ENCODE measurements at regions not wholly inside any gene's neighbourhood (a gene's known extent, or its start where the extent isn't known, plus 50 kb on each side); places are given as distances from the start of the nearest gene placed in this dataset.

GRCh38 chr10:106442223-106442622 lies 722.3 kb downstream of the SORCS1 start:
- TF ChIP-seq, protein P1, sequence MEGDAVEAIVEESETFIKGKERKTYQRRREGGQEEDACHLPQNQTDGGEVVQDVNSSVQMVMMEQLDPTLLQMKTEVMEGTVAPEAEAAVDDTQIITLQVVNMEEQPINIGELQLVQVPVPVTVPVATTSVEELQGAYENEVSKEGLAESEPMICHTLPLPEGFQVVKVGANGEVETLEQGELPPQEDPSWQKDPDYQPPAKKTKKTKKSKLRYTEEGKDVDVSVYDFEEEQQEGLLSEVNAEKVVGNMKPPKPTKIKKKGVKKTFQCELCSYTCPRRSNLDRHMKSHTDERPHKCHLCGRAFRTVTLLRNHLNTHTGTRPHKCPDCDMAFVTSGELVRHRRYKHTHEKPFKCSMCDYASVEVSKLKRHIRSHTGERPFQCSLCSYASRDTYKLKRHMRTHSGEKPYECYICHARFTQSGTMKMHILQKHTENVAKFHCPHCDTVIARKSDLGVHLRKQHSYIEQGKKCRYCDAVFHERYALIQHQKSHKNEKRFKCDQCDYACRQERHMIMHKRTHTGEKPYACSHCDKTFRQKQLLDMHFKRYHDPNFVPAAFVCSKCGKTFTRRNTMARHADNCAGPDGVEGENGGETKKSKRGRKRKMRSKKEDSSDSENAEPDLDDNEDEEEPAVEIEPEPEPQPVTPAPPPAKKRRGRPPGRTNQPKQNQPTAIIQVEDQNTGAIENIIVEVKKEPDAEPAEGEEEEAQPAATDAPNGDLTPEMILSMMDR (optimal IDR thresholded peaks at IDR 0.05 in 1 of 3, IDR thresholded peaks at IDR 0.05 in 1 of 3, conservative IDR thresholded peaks at IDR 0.05 in 1 of 3; ENCODE audit: extremely low read depth in 1 of 3, insufficient read depth in 2 of 3, low read length in 3 of 3) = no peak
- TF ChIP-seq EZH2 (IDR thresholded peaks at IDR 0.05; ENCODE audit: low read length) = no peak
- Histone ChIP-seq H3K36me3 (ENCODE audit: control insufficient read depth in 2 of 2, extremely low read depth in 1 of 2, insufficient read depth in 2 of 2, low read length in 2 of 2) (no peaks in the 10 kb centered on the region), H4K20me1 (ENCODE audit: control insufficient read depth, extremely low read depth, insufficient read depth, low read length) (no peaks in the 10 kb centered on the region), H3K9me1 (ENCODE audit: control insufficient read depth, extremely low read depth, insufficient read depth, low read length) (no peaks in the 10 kb centered on the region), H3K4me2 (ENCODE audit: control insufficient read depth, extremely low read depth, insufficient read depth, low read depth, low read length) (no peak overlapping the region), H2AFZ (ENCODE audit: control insufficient read depth, low read length) (no peak overlapping the region), H3K79me2 (ENCODE audit: control insufficient read depth, insufficient read depth, low read length) (no peaks in the 10 kb centered on the region), H3K9ac (ENCODE audit: control insufficient read depth, extremely low read depth, insufficient read depth, low read length) (no peak overlapping the region), H3K4me3 (ENCODE audit: control insufficient read depth in 2 of 3, extremely low read depth in 1 of 3, insufficient read depth in 2 of 3, low read depth in 1 of 3, low read length in 3 of 3) (no peak overlapping the region), H3K27ac (ENCODE audit: control insufficient read depth, insufficient read depth, low read length) (peak overlapping the region; percentile 94), H3K4me1 (ENCODE audit: control insufficient read depth, extremely low read depth, insufficient read depth, low read length) (peaks cover 34% of the 10 kb centered on the region), H3K27me3 (ENCODE audit: control insufficient read depth, extremely low read depth, insufficient read depth, low read length) (no peaks in the 10 kb centered on the region), H3K9me3 (ENCODE audit: control insufficient read depth, low read depth, low read length) (no peaks in the 10 kb centered on the region)
- dilution Hi-C loops (cut with MboI; ENCODE audit: extremely low pct_ligation_motif_present, low sequenced_read_pairs) = no loop called here
- FAIRE-seq (no peak), DNase-seq (ENCODE audit: low read depth, low spot score) (no peak)

DNA sequence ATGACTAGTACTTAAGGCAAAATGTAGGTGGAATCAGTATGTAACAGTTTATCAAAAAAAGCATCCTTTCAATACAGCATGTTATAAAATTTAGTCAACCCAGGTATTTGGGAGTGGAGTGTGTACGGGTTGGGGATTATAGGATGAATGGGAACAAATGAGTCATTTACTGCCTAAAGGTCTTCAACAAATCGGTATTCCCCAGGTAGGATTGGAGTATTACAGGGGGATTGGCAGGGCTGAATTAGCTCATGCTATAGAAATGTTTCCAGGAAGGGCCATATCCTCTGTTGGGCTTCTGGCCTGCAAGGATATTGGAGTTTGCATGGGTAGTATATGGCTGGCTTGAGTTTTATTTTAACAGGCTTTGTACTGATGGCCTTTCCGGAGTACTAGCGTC lies 723.7 kb downstream of the SORCS1 start:
- Histone ChIP-seq H3K27me3 (ENCODE audit: control insufficient read depth, extremely low read depth, insufficient read depth, low read length) (no peaks in the 10 kb centered on the region), H3K4me3 (ENCODE audit: control insufficient read depth in 2 of 3, extremely low read depth in 1 of 3, insufficient read depth in 2 of 3, low read depth in 1 of 3, low read length in 3 of 3) (no peak overlapping the region), H4K20me1 (ENCODE audit: control insufficient read depth, extremely low read depth, insufficient read depth, low read length) (no peaks in the 10 kb centered on the region), H3K4me2 (ENCODE audit: control insufficient read depth, extremely low read depth, insufficient read depth, low read depth, low read length) (no peak overlapping the region), H2AFZ (ENCODE audit: control insufficient read depth, low read length) (no peak overlapping the region), H3K9me3 (ENCODE audit: control insufficient read depth, low read depth, low read length) (no peaks in the 10 kb centered on the region), H3K27ac (ENCODE audit: control insufficient read depth, insufficient read depth, low read length) (peak overlapping the region; percentile 94), H3K9ac (ENCODE audit: control insufficient read depth, extremely low read depth, insufficient read depth, low read length) (peak overlapping the region; percentile 66), H3K79me2 (ENCODE audit: control insufficient read depth, insufficient read depth, low read length) (no peaks in the 10 kb centered on the region), H3K9me1 (ENCODE audit: control insufficient read depth, extremely low read depth, insufficient read depth, low read length) (no peaks in the 10 kb centered on the region), H3K36me3 (ENCODE audit: control insufficient read depth in 2 of 2, extremely low read depth in 1 of 2, insufficient read depth in 2 of 2, low read length in 2 of 2) (no peaks in the 10 kb centered on the region), H3K4me1 (ENCODE audit: control insufficient read depth, extremely low read depth, insufficient read depth, low read length) (peaks cover 47% of the 10 kb centered on the region)
- TF ChIP-seq, protein P1 (optimal IDR thresholded peaks at IDR 0.05 in 1 of 3, IDR thresholded peaks at IDR 0.05 in 1 of 3, conservative IDR thresholded peaks at IDR 0.05 in 1 of 3; ENCODE audit: extremely low read depth in 1 of 3, insufficient read depth in 2 of 3, low read length in 3 of 3) = no peak
- TF ChIP-seq EZH2 (IDR thresholded peaks at IDR 0.05; ENCODE audit: low read length) = no peak
- dilution Hi-C loops (cut with MboI; ENCODE audit: extremely low pct_ligation_motif_present, low sequenced_read_pairs) = no loop called here
- FAIRE-seq (peak; percentile 83), DNase-seq (ENCODE audit: low read depth, low spot score) (no peak)

Measured in keratinocyte (primary cell).